ENCODE measurements at regions not wholly inside any gene's neighbourhood (a gene's known extent, or its start where the extent isn't known, plus 50 kb on each side); places are given as distances from the start of the nearest gene placed in this dataset.
A peak's percentile ranks its signal among the peaks of the same experiment; 100 is the strongest.

DNA sequence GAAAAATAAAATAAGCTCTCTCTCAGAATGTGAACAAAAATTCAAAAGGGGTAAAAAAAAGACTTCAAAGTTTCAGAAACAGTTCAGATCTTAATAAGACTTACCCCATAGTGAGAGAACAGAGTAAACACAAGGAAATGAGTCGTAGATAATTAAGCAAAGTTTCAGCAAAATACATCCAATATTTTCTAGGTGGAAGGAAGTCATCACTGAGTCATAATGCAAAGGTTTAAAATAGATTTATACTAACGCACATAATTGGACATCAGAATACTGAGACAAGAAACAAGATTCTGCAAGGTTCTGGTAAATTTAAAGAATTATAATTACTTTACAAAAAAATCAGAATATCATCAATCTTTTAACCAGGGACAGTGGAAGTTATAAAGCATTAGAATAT lies 1370.7 kb upstream of the ATXN8OS start:
- Histone ChIP-seq H3K27me3 (ENCODE audit: insufficient read depth, poor library complexity, severe bottlenecking) (no peaks in the 10 kb centered on the region), H3K4me3 (replicated peaks; ENCODE audit: insufficient read depth, low read length) (no peak overlapping the region), H3K27ac (replicated peaks) (no peak overlapping the region)
- TF ChIP-seq, protein P1, sequence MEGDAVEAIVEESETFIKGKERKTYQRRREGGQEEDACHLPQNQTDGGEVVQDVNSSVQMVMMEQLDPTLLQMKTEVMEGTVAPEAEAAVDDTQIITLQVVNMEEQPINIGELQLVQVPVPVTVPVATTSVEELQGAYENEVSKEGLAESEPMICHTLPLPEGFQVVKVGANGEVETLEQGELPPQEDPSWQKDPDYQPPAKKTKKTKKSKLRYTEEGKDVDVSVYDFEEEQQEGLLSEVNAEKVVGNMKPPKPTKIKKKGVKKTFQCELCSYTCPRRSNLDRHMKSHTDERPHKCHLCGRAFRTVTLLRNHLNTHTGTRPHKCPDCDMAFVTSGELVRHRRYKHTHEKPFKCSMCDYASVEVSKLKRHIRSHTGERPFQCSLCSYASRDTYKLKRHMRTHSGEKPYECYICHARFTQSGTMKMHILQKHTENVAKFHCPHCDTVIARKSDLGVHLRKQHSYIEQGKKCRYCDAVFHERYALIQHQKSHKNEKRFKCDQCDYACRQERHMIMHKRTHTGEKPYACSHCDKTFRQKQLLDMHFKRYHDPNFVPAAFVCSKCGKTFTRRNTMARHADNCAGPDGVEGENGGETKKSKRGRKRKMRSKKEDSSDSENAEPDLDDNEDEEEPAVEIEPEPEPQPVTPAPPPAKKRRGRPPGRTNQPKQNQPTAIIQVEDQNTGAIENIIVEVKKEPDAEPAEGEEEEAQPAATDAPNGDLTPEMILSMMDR (IDR thresholded peaks at IDR 0.05; ENCODE audit: insufficient read depth, low read length) = no peak
- no peak for DNase-seq (ENCODE audit: low read depth in 1 of 2, low spot score in 1 of 2)

DNA sequence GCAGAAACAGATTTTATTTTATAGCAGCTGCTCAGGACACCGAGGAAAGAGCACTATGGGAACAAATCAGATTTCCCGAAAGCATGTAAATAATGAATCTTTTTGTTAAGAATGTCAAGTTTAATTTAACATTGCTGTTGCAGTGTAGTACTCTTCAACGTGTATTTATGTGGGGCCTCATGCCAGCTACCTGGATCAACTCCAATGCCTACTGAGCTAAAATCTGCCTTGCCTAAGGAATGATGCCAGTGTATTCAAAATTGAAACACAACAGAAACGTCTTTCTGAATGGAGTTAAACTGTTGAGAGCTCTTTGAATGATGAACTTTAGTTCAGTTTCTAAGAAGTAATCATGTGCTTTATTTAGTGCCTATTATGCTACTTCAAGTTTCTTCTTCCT lies 1379.8 kb upstream of the ATXN8OS start:
- no peaks in the 10 kb centered on the region for H3K27me3 ChIP-seq (ENCODE audit: insufficient read depth, poor library complexity, severe bottlenecking)
- TF ChIP-seq POLR2AphosphoS5 (IDR thresholded peaks at IDR 0.05; ENCODE audit: low read depth) (no peak), SPI1 (IDR thresholded peaks at IDR 0.05; ENCODE audit: borderline replicate concordance, low read depth) (no peak), GABPA (IDR thresholded peaks at IDR 0.05; ENCODE audit: low read depth) (no peak)
- TF ChIP-seq, protein P2, sequence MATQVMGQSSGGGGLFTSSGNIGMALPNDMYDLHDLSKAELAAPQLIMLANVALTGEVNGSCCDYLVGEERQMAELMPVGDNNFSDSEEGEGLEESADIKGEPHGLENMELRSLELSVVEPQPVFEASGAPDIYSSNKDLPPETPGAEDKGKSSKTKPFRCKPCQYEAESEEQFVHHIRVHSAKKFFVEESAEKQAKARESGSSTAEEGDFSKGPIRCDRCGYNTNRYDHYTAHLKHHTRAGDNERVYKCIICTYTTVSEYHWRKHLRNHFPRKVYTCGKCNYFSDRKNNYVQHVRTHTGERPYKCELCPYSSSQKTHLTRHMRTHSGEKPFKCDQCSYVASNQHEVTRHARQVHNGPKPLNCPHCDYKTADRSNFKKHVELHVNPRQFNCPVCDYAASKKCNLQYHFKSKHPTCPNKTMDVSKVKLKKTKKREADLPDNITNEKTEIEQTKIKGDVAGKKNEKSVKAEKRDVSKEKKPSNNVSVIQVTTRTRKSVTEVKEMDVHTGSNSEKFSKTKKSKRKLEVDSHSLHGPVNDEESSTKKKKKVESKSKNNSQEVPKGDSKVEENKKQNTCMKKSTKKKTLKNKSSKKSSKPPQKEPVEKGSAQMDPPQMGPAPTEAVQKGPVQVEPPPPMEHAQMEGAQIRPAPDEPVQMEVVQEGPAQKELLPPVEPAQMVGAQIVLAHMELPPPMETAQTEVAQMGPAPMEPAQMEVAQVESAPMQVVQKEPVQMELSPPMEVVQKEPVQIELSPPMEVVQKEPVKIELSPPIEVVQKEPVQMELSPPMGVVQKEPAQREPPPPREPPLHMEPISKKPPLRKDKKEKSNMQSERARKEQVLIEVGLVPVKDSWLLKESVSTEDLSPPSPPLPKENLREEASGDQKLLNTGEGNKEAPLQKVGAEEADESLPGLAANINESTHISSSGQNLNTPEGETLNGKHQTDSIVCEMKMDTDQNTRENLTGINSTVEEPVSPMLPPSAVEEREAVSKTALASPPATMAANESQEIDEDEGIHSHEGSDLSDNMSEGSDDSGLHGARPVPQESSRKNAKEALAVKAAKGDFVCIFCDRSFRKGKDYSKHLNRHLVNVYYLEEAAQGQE (IDR thresholded peaks at IDR 0.05; ENCODE audit: insufficient replicate concordance, low read depth) = no peak
- TF ChIP-seq, protein P1 (IDR thresholded peaks at IDR 0.05; ENCODE audit: insufficient read depth, low read length) = no peak
- no peak for DNase-seq (ENCODE audit: low read depth in 1 of 2, low spot score in 1 of 2)
- H3K27ac ChIP-seq (replicated peaks) = no peak overlapping the region
- no peak overlapping the region for H3K4me3 ChIP-seq (replicated peaks; ENCODE audit: insufficient read depth, low read length)

DNA sequence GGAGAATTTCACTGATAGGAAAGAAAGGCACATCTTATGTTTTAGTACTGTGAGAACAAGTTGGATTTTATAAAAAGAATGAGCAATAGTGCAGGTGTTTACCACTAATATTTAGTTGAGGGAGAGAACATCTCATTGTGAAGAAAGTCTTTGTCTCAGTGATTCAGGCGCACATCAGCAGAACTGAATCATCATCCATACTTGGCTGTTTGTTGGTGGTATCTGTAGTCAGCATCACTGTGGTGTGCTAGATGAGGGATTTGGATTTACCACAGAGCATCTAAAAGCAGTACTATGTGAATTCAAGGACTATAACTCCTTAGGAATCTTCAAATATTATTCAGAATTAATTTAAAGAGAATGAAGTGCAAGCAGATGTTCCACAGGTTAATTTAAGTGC lies 1380.5 kb upstream of the ATXN8OS start:
- H3K27me3 ChIP-seq (ENCODE audit: insufficient read depth, poor library complexity, severe bottlenecking) = no peaks in the 10 kb centered on the region
- no peak overlapping the region for H3K27ac ChIP-seq (replicated peaks)
- no peak overlapping the region for H3K4me3 ChIP-seq (replicated peaks; ENCODE audit: insufficient read depth, low read length)
- DNase-seq (ENCODE audit: low read depth in 1 of 2, low spot score in 1 of 2) = no peak
- TF ChIP-seq SPI1 (IDR thresholded peaks at IDR 0.05; ENCODE audit: borderline replicate concordance, low read depth) (no peak), POLR2AphosphoS5 (IDR thresholded peaks at IDR 0.05; ENCODE audit: low read depth) (no peak), GABPA (IDR thresholded peaks at IDR 0.05; ENCODE audit: low read depth) (no peak)
- TF ChIP-seq, protein P1 (IDR thresholded peaks at IDR 0.05; ENCODE audit: insufficient read depth, low read length) = no peak
- TF ChIP-seq, protein P2 (IDR thresholded peaks at IDR 0.05; ENCODE audit: insufficient replicate concordance, low read depth) = no peak

DNA sequence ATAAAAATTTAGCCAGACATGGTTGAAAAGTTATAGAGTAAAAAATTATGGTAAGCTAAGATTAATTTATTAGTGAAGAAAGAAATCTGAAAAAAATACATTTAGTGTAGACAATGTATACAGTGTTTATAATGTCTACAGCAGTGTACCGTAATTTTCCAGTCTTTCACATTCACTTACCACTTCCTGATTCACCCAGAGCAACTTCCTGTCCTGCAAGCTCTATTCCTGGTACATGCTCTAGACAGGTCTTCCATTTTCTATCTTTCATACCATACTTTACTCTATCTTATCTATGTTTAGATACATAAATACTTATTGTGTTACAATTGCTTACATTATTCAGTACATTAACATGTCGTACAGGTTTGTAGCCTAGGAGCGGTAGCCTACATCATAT lies 1387.8 kb upstream of the ATXN8OS start:
- DNase-seq (ENCODE audit: low read depth in 1 of 2, low spot score in 1 of 2) = peak in 1 of 2 experiments; percentile 11
- Histone ChIP-seq H3K27ac (replicated peaks) (no peak overlapping the region), H3K27me3 (ENCODE audit: insufficient read depth, poor library complexity, severe bottlenecking) (no peaks in the 10 kb centered on the region), H3K4me3 (replicated peaks; ENCODE audit: insufficient read depth, low read length) (no peak overlapping the region)
- TF ChIP-seq GABPA (IDR thresholded peaks at IDR 0.05; ENCODE audit: low read depth) (peak; percentile 75), POLR2AphosphoS5 (IDR thresholded peaks at IDR 0.05; ENCODE audit: low read depth) (no peak), SPI1 (IDR thresholded peaks at IDR 0.05; ENCODE audit: borderline replicate concordance, low read depth) (peak; percentile 52; the same call in 1 of the 2 replicates)
- TF ChIP-seq, protein P1 (IDR thresholded peaks at IDR 0.05; ENCODE audit: insufficient read depth, low read length) = no peak

Data from HL-60 (cell line).